H1 (cell line): ENCODE measurements at regions not wholly inside any gene's neighbourhood (a gene's known extent, or its start where the extent isn't known, plus 50 kb on each side); places are given as distances from the start of the nearest gene placed in this dataset.

Experiments
- CHD7 ChIP-seq: fragments of 300-600 bp; sonication (generic); IDR thresholded peaks from 2 replicates; pipeline ENCODE4 v1.7.1; 2012; ENCODE audit warnings: low read length, moderate library complexity, mild to moderate bottlenecking, inconsistent platforms; ENCODE audit not compliant: insufficient replicate concordance

- no peak for TF ChIP-seq CHD7
These were observed 83.6 kb upstream of the NKD1 start (continued) for GRCh38 chr16:50464325-50465290.
